Tibial nerve (tissue), 4 donors: ENCODE measurements at regions not wholly inside any gene's neighbourhood (a gene's known extent, or its start where the extent isn't known, plus 50 kb on each side); places are given as distances from the start of the nearest gene placed in this dataset.
"Not testable (repeated sequence)": the region's sequence is repeated elsewhere in the genome, so short reads cannot be mapped to it uniquely, and the experiment has no call there.

Experiments used
- CTCF ChIP-seq, 5 experiments: fragments of 200-600 bp in 3 of 5; fragments of 450-650 bp in 2 of 5; sonication (generic) in 3 of 5; IDR thresholded peaks; one replicate each; pipeline ENCODE4 v1.5.1; 2016 to 2019; ENCODE audit warnings: antibody characterized with exemption in 5 of 5, mild to moderate bottlenecking in 3 of 5, moderate library complexity in 2 of 5
- EP300 ChIP-seq, 2 donors: sonication (generic); formaldehyde crosslinking; IDR thresholded peaks; one replicate each; pipeline ENCODE4 v1.6.1; 2017; ENCODE audit warnings: antibody characterized with exemption in 2 of 2, mild to moderate bottlenecking in 1 of 2
- POLR2A ChIP-seq, 2 donors: fragments of 450-650 bp; IDR thresholded peaks; one replicate each; pipeline ENCODE4 v1.6.1; 2017; ENCODE audit warnings: antibody characterized with exemption in 2 of 2, mild to moderate bottlenecking in 2 of 2, moderate library complexity in 2 of 2

GRCh38 chr16:26419458-26419857 is 647.3 kb upstream of the C16orf82 start:
- not testable (repeated sequence) for TF ChIP-seq POLR2A, CTCF, EP300 (IDR thresholded peaks at IDR 0.05)
